ENCODE measurements at regions not wholly inside any gene's neighbourhood (a gene's known extent, or its start where the extent isn't known, plus 50 kb on each side); places are given as distances from the start of the nearest gene placed in this dataset.

- DNase-seq: no peak
- no peak overlapping the region for H3K4me3 ChIP-seq (ENCODE audit: low read depth, low read length)
- TF ChIP-seq CTCF (IDR thresholded peaks at IDR 0.05; ENCODE audit: low read depth, low read length): no peak
Measured at GRCh38 chr6:84461461-84461860, 234.0 kb upstream of the CEP162 start.

GRCh38 chr6:84460491-84460890 lies 233.0 kb upstream of the CEP162 start:
- no peak for DNase-seq
- no peak for TF ChIP-seq CTCF (IDR thresholded peaks at IDR 0.05; ENCODE audit: low read depth, low read length)
- no peak overlapping the region for H3K27ac ChIP-seq

More at GRCh38 chr6:84461461-84461860, 234.0 kb upstream of the CEP162 start:
- Histone ChIP-seq H3K27ac (no peak overlapping the region), H3K27me3 (ENCODE audit: insufficient read depth, low read depth, severe bottlenecking) (no peaks in the 10 kb centered on the region), H3K9me3 (ENCODE audit: severe bottlenecking) (no peaks in the 10 kb centered on the region), H3K36me3 (no peaks in the 10 kb centered on the region)

GRCh38 chr6:84459401-84459800 lies 232.0 kb upstream of the CEP162 start:
- no peaks in the 10 kb centered on the region for H3K27me3 ChIP-seq (ENCODE audit: insufficient read depth, low read depth, severe bottlenecking)
- no peaks in the 10 kb centered on the region for H3K9me3 ChIP-seq (ENCODE audit: severe bottlenecking)
- H3K36me3 ChIP-seq: no peaks in the 10 kb centered on the region
- TF ChIP-seq CTCF (IDR thresholded peaks at IDR 0.05; ENCODE audit: low read depth, low read length): no peak
- no peak overlapping the region for H3K4me3 ChIP-seq (ENCODE audit: low read depth, low read length)
- DNase-seq: no peak
- H3K27ac ChIP-seq: no peak overlapping the region

More at GRCh38 chr6:84460491-84460890, 233.0 kb upstream of the CEP162 start:
- H3K36me3 ChIP-seq: no peaks in the 10 kb centered on the region
- no peak overlapping the region for H3K4me3 ChIP-seq (ENCODE audit: low read depth, low read length)
- H3K9me3 ChIP-seq (ENCODE audit: severe bottlenecking): no peaks in the 10 kb centered on the region
- H3K27me3 ChIP-seq (ENCODE audit: insufficient read depth, low read depth, severe bottlenecking): no peaks in the 10 kb centered on the region

GRCh38 chr6:84458271-84458670 lies 230.8 kb upstream of the CEP162 start:
- Histone ChIP-seq H3K9me3 (ENCODE audit: severe bottlenecking) (no peaks in the 10 kb centered on the region), H3K27ac (no peak overlapping the region), H3K4me3 (ENCODE audit: low read depth, low read length) (no peak overlapping the region), H3K27me3 (ENCODE audit: insufficient read depth, low read depth, severe bottlenecking) (no peaks in the 10 kb centered on the region), H3K36me3 (no peaks in the 10 kb centered on the region)
- TF ChIP-seq CTCF (IDR thresholded peaks at IDR 0.05; ENCODE audit: low read depth, low read length): no peak
- DNase-seq: no peak

GRCh38 chr6:84457276-84457675 lies 229.8 kb upstream of the CEP162 start:
- DNase-seq: no peak
- Histone ChIP-seq H3K27me3 (ENCODE audit: insufficient read depth, low read depth, severe bottlenecking) (no peaks in the 10 kb centered on the region), H3K27ac (no peak overlapping the region), H3K36me3 (no peaks in the 10 kb centered on the region), H3K4me3 (ENCODE audit: low read depth, low read length) (no peak overlapping the region), H3K9me3 (ENCODE audit: severe bottlenecking) (no peaks in the 10 kb centered on the region)
- TF ChIP-seq CTCF (IDR thresholded peaks at IDR 0.05; ENCODE audit: low read depth, low read length): no peak

- Histone ChIP-seq H3K27me3 (ENCODE audit: insufficient read depth, low read depth, severe bottlenecking) (no peaks in the 10 kb centered on the region), H3K27ac (no peak overlapping the region), H3K36me3 (no peaks in the 10 kb centered on the region), H3K9me3 (ENCODE audit: severe bottlenecking) (no peaks in the 10 kb centered on the region), H3K4me3 (ENCODE audit: low read depth, low read length) (no peak overlapping the region)
- no peak for DNase-seq
- no peak for TF ChIP-seq CTCF (IDR thresholded peaks at IDR 0.05; ENCODE audit: low read depth, low read length)
Measured at GRCh38 chr6:84456803-84457202, 229.4 kb upstream of the CEP162 start.

All from WERI-Rb-1 (cell line).